Lower leg skin (tissue), 3 donors: ENCODE measurements at regions not wholly inside any gene's neighbourhood (a gene's known extent, or its start where the extent isn't known, plus 50 kb on each side); places are given as distances from the start of the nearest gene placed in this dataset.

Experiments used
- POLR2A ChIP-seq, 2 donors: fragments of 450-650 bp; IDR thresholded peaks; one replicate each; pipeline ENCODE4 v1.6.1; 2016 to 2017; ENCODE audit warnings: antibody characterized with exemption in 2 of 2, mild to moderate bottlenecking in 1 of 2, moderate library complexity in 1 of 2
- TF ChIP-seq, protein P1 (sequence below), 3 donors: fragments of 450-650 bp; IDR thresholded peaks; one replicate each; pipeline ENCODE4 v1.5.1; 2016; ENCODE audit warnings: antibody characterized with exemption in 3 of 3, mild to moderate bottlenecking in 3 of 3, moderate library complexity in 2 of 3

DNA sequence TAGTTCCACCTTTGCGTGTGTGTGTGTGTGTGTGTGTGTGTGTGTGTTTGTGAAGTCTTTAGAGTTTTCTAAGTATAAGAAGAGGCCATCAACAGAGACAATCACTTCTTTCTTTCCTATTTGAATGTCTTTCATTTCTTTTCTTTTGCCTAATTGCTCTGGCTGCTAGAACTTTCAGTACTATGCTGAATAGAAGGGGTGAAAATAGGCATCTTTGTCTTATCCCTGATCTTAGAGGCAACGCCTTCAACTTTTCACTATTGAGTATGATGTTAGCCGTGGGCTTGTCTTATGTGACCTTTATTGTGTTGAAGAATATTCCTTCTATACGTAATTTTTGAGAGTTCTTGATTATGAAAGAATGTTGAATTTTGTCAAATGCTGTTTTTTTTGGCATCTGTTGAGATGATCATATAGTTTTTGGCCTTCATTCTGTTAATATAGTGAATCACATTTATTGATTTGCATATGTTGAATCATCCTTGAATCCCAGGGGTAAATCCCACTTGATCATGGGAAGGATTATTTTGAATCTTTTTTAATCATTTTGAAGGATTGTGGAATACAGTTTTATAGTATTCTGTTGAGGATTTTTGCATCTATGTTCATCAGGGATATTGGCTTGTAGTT, 134.8 kb upstream of the CD180 start:
- TF ChIP-seq POLR2A (IDR thresholded peaks at IDR 0.05) = no peak
- TF ChIP-seq, protein P1, sequence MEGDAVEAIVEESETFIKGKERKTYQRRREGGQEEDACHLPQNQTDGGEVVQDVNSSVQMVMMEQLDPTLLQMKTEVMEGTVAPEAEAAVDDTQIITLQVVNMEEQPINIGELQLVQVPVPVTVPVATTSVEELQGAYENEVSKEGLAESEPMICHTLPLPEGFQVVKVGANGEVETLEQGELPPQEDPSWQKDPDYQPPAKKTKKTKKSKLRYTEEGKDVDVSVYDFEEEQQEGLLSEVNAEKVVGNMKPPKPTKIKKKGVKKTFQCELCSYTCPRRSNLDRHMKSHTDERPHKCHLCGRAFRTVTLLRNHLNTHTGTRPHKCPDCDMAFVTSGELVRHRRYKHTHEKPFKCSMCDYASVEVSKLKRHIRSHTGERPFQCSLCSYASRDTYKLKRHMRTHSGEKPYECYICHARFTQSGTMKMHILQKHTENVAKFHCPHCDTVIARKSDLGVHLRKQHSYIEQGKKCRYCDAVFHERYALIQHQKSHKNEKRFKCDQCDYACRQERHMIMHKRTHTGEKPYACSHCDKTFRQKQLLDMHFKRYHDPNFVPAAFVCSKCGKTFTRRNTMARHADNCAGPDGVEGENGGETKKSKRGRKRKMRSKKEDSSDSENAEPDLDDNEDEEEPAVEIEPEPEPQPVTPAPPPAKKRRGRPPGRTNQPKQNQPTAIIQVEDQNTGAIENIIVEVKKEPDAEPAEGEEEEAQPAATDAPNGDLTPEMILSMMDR (IDR thresholded peaks at IDR 0.05) = no peak
